ENCODE measurements at regions not wholly inside any gene's neighbourhood (a gene's known extent, or its start where the extent isn't known, plus 50 kb on each side); places are given as distances from the start of the nearest gene placed in this dataset.

- TF ChIP-seq CTCF (IDR thresholded peaks at IDR 0.05; ENCODE audit: borderline replicate concordance, extremely low read depth, low read length, poor library complexity, severe bottlenecking) (no peak), EZH2 (IDR thresholded peaks at IDR 0.05; ENCODE audit: borderline replicate concordance, low read depth, low read length, severe bottlenecking) (no peak)
These were observed 115.0 kb upstream of the ADRA1B start for GRCh38 chr5:159801303-159801702.
